ENCODE measurements at regions not wholly inside any gene's neighbourhood (a gene's known extent, or its start where the extent isn't known, plus 50 kb on each side); places are given as distances from the start of the nearest gene placed in this dataset.
"Not testable (repeated sequence)": the region's sequence is repeated elsewhere in the genome, so short reads cannot be mapped to it uniquely, and the experiment has no call there.

DNA sequence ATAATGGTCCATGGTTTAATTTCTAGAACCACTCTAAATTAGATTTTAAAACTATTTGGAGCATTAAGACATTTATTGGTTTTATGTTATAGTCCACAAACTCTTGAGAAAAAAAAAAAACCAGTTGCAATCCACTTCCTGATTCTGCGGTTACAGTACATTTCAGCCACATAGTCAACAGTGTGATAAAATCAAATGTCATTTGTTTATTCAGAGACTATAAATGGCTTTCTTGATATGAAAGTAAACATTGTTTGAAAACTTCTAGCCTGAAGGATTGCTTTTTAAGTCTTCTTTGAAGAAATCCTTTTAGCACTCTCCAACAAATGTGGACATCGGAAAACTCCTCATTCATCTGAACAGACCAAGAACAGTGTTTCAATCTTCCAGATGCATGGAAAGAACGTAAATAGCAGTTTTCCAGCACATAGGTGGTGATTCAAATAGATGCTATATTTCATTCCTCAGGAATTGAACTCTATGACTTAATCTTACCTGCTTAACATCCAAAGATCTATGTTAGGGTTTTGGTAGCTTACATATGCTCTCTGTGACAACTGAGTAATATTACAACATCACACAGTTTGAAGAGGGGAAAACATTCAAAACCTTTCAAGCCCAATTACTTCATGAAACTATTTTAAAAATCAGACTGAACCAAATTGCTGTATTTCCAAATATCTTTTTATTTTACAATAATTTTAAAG lies 87.8 kb upstream of the UBE2E2 start:
- Histone ChIP-seq H3K36me3 (no peaks in the 10 kb centered on the region), H3K4me3 (no peak overlapping the region), H3K27me3 (no peaks in the 10 kb centered on the region), H3K9me3 (no peaks in the 10 kb centered on the region)
- no peak for DNase-seq

DNA sequence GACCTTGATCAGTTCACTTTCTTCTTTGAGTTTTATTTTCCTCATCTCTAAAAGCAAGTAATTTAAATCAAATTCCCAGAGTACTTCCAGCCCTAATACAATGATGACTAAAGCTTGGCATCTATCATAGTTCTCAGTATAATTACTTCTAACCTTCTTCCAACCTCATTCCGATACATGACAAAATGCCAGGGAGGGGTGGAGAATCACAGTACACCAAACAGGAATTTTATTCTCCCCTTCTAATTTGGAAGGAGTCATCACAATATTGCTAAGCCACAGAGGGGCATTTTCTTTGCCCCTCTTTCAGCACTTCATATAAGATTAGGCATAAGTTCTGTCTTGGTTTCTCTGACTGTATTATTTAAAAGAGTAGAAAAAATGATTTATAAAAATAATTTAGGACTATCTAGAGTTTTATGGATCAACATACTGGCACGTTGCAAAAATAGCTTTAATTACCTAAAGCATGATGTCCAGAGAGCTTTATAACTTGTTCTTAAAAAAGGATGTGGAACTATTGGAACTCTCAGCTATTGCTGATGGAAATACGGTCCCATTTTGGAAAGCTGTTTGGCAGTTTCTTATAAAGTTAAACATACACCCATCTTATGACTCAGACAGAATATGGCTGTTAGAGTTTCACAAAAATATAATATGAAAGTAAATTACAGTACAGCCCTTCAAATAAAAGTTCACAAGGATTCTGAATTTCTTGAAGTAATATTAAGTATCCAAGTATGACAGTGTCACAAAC lies 86.9 kb upstream of the UBE2E2 start:
- no peaks in the 10 kb centered on the region for H3K27me3 ChIP-seq
- no peak overlapping the region for H3K4me3 ChIP-seq
- no peaks in the 10 kb centered on the region for H3K36me3 ChIP-seq
- H3K9me3 ChIP-seq = no peaks in the 10 kb centered on the region
- peak; percentile 28 for DNase-seq

- H3K4me3 ChIP-seq = no peak overlapping the region
- no peaks in the 10 kb centered on the region for H3K9me3 ChIP-seq
- DNase-seq = peak; percentile 38
- H3K36me3 ChIP-seq = no peaks in the 10 kb centered on the region
- H3K27me3 ChIP-seq = no peaks in the 10 kb centered on the region
Observed at GRCh38 chr3:23117856-23118255, 85.3 kb upstream of the UBE2E2 start.

DNA sequence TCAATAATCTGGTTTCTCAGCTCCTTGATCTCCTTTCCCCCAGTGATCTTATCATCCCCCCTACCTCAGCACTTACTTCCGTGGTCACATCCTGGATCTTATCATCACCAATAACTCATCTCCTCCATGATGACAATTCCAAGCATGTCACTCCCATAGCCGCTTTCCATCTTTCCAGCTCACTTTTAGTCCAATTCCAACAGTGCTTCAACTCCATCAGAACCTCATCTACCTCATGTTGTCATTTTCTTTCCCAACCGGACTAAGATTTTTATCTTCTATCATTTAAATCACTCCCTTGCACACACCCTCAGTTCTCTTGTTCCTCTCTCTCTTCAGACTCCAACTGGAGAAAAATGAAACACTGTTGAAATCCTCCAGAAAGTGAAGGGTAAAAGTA lies 75.9 kb upstream of the UBE2E2 start:
- Histone ChIP-seq H3K36me3 (no peaks in the 10 kb centered on the region), H3K9me3 (no peaks in the 10 kb centered on the region), H3K27me3 (no peaks in the 10 kb centered on the region), H3K4me3 (no peak overlapping the region)
- no peak for DNase-seq

- no peak overlapping the region for H3K4me3 ChIP-seq
- no peak for DNase-seq
- H3K9me3 ChIP-seq = no peaks in the 10 kb centered on the region
- H3K27me3 ChIP-seq = no peaks in the 10 kb centered on the region
- no peaks in the 10 kb centered on the region for H3K36me3 ChIP-seq
Observed at GRCh38 chr3:23128655-23129054, 74.5 kb upstream of the UBE2E2 start.

DNA sequence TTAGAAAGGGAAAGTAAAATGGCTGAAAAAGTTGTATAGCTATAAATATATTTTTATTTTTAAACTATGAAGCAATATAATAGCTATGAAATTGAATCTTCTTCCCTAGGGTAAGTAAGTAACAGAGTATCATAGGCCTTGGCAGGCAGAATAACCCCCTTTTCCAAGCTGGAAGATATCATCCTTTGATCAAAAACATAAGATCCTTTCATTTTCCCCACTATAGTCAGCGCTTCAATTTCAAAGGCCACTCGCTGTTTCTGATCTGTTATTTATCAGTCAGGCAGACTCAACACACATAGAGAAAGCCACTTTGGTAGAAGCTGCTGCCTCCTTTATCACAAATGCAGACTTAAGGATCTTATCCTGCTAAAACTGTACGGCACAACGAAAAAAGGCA lies 74.0 kb upstream of the UBE2E2 start:
- no peak for DNase-seq
- H3K9me3 ChIP-seq = no peaks in the 10 kb centered on the region
- no peaks in the 10 kb centered on the region for H3K36me3 ChIP-seq
- H3K4me3 ChIP-seq = peak overlapping the region; percentile 8; the same call in 1 of the 2 replicates
- H3K27me3 ChIP-seq = no peaks in the 10 kb centered on the region

DNA sequence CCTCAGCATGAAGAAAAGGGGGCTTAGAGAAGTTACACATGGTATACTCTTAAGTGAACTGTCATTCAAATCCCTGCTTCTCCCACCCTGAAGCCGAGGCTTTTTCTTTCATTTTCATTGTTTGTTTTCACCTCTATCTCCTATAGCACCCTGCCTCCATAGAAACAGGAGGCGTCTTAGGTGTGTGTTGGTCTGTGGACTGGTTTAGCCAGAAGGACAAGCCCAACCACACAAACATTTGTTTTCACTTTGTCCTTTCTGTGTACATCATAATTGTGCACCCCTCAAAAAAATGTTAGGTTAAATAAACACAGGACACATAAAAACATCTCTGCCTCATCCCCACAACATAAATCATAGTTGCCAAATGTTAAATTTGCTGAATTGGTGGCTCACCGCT lies 73.3 kb upstream of the UBE2E2 start:
- no peak for DNase-seq
- Histone ChIP-seq H3K9me3 (no peaks in the 10 kb centered on the region), H3K4me3 (peak overlapping the region; percentile 13; the same call in 1 of the 2 replicates), H3K27me3 (no peaks in the 10 kb centered on the region), H3K36me3 (no peaks in the 10 kb centered on the region)

GRCh38 chr3:23130406-23130805 lies 72.7 kb upstream of the UBE2E2 start:
- no peaks in the 10 kb centered on the region for H3K9me3 ChIP-seq
- no peaks in the 10 kb centered on the region for H3K36me3 ChIP-seq
- no peak for DNase-seq
- no peak overlapping the region for H3K4me3 ChIP-seq
- no peaks in the 10 kb centered on the region for H3K27me3 ChIP-seq

DNA sequence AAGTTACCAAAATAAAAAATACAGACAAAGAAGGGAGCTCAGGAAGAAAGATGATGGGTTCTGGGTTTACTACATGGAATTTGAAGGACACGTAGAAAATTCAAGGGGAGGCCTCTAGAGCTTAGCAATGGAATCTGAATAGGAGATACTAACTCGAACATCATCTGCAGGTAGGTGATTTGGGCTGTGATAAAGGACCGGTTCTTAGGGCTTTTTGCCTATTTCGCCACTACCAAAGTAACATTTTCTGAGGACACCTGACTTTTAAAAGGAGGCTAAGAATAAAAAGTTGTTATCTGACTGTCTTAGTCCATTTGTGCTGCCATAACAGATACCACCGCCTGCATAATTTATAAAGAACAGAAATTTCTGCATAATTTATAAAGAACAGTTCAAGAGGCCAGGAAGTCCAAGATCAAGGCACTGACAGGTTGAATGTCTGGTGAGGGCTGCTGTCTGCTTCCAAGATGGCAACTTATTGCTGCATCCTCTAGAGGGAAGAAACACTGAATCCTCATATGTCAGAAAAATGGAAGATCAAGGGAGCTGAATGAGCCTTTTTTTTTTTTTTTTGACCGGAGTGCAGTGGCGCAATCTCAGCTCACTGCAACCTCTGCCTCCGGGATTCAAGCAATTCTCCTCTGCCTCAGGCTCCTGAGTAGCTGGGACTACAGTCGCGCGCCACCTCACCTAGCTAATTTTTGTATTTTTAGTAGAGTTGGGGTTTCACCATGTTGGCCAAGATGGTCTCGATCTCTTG lies 67.9 kb upstream of the UBE2E2 start:
- Histone ChIP-seq H3K27me3 (no peaks in the 10 kb centered on the region), H3K9me3 (no peaks in the 10 kb centered on the region), H3K36me3 (no peaks in the 10 kb centered on the region), H3K4me3 (no peak overlapping the region)
- no peak for DNase-seq

DNA sequence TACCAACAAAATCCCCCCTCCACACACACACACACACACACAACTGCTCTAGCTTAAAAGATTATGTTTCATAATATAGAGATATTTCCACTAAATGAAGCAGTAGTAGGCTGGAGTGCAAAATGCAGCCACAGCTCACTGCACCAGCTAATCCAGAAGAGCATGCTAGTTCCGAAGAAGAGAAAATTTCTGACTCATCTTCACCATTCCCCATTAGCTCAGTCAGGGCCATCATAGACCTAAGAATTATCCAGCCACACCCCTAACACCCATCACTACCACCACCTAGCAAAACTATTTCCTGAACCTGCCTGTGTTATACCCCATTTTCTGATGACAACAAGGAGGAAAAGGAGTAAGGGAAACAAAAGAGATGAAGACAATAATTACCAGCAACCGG lies 67.1 kb upstream of the UBE2E2 start:
- DNase-seq = no peak
- H3K36me3 ChIP-seq = no peaks in the 10 kb centered on the region
- no peaks in the 10 kb centered on the region for H3K9me3 ChIP-seq
- H3K27me3 ChIP-seq = no peaks in the 10 kb centered on the region
- no peak overlapping the region for H3K4me3 ChIP-seq

- not testable (repeated sequence) for DNase-seq, H3K36me3 ChIP-seq, H3K9me3 ChIP-seq, H3K27me3 ChIP-seq, H3K4me3 ChIP-seq
Observed at GRCh38 chr3:23144051-23144450, 59.1 kb upstream of the UBE2E2 start.

- DNase-seq = no peak
- no peak overlapping the region for H3K4me3 ChIP-seq
- no peaks in the 10 kb centered on the region for H3K27me3 ChIP-seq
- no peaks in the 10 kb centered on the region for H3K36me3 ChIP-seq
- H3K9me3 ChIP-seq = no peaks in the 10 kb centered on the region
Observed at GRCh38 chr3:23146163-23146562, 57.0 kb upstream of the UBE2E2 start.

GRCh38 chr3:23152989-23153388 lies 50.1 kb upstream of the UBE2E2 start:
- DNase-seq = no peak
- Histone ChIP-seq H3K4me3 (no peak overlapping the region), H3K27me3 (no peaks in the 10 kb centered on the region), H3K36me3 (no peaks in the 10 kb centered on the region), H3K9me3 (no peaks in the 10 kb centered on the region)

Data from MG63 (cell line).